HG03103 (cell line): ENCODE measurements at regions not wholly inside any gene's neighbourhood (a gene's known extent, or its start where the extent isn't known, plus 50 kb on each side); places are given as distances from the start of the nearest gene placed in this dataset.

Source experiments
- ATAC-seq: cut with Tn5 transposase; IDR thresholded peaks from one replicate; pipeline ENCODE4 v1.9.1; 2021; ENCODE audit warnings: low read depth; ENCODE audit not compliant: unreplicated experiment

DNA sequence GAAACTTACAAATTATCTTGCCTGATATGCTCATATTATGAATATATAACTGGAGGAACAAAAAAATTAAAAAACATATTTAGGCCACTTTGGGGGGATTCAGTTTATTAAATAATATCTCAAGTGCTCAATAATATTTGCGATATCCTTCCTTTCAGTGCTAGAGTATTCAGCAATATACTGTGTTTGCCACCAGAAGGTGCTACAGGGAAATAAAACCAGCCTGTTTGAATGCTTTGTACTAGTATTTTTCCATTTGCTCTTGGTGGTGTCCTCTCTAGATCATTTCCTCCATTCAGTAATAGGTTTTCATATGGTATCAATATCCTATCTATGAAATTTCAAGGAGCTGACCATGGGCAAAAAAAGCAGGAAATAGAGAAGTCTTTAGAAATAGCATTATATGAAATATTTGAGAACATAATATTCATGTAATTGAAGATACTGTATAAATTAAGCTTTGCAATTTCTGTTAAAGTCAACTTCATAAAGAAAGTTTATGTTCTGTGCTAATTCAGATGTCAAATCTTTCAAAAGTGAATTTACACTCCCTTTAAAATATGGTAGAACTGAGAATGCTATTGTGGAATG, 106.2 kb upstream of the NAV3 start:
- peak; percentile 65 for ATAC-seq

- no peak for ATAC-seq
Measured at GRCh38 chr12:77723308-77723707, 107.4 kb upstream of the NAV3 start.

DNA sequence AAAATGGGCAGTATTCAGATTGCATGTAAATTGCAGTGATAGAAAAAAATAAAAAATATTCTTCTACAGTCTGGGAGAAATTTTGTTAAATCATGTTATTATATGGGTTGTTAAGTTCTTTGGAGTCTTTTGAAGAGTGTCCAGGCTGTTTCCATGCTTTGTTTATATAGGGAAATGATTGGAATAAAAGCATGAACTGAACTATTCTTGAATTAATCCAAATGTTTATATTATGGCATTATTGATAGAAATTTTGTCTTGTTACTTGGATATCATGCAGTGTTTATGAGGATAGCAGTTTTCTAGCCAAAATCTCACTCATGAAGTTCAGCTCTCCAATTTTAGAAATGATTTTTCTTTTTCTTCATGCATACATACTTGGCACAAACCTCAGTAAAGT, 108.2 kb upstream of the NAV3 start:
- ATAC-seq = no peak

DNA sequence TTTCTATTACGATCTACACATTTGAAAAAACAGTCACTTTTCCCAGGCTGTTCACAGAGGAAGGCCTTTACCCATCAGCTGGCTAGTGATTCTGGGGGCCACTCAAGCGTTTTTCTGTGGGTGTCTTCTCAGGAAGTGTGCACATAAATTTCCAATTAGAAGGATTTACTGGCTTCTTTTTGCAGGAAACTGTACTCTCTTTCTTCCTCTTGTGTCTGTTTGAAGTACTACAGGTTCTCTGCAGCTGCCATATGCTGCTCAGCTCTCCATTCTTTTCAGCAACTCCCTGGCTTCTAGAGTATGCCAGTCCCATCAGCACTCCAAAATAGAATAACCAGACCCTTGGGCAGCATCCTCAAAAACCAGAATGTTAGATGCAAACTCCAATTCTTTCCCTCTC, 110.4 kb upstream of the NAV3 start:
- ATAC-seq = no peak

DNA sequence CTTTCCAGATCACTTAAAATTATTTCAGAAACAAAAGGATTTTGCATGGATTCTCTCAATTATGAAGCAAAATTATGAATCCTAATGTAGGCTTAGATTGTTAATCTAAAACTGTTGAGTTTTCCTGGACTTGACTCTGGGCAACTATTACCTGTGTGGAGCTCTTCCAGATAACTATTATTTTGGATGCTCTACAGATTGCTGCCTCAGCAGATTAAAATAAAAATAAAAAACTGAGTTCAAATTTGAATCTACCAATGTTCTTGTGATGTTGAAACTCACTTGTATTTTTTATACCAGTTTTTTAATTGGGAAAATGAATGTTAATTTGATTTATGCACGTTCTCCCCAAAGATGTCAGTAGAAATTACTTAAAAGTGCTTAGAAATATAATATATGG, 120.5 kb upstream of the NAV3 start:
- ATAC-seq = no peak

DNA sequence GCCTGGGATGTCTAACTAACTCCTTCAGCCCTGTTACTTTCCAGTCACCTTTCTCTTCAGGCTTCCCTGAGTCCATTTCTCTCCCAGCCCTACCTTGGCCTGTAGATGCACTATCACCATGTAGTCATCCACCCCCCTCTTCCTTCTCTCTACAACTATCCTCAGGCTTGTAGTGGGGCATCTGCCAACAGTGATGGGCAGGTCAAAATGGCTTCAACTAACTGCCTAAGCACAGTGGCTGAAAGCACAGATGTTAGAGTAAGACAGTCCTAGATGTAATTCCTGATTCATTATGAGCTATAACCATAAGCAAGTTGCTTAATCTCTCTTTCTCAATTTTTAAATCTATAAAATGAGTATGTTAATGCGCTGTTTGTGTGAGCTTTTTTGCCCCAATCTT, 133.6 kb upstream of the NAV3 start:
- no peak for ATAC-seq

DNA sequence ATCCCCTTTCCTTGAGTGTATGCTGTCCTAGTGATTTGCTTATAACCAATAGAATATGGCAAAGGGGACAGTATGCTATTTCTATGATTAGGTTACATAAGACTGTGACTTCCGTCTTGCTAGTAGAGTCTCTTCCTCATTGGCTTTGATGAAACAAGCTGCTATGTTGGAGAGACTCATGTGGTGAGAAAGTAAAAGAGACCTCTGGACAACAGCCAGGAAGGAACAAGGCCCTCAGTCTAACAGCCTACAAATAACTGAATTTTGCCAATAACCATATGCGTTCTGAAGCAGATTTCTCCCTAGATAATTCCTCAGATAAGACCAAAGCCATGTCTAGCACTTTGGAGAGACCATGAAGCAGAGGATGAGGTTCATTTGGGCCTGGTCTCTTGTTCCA, 134.5 kb upstream of the NAV3 start:
- no peak for ATAC-seq

DNA sequence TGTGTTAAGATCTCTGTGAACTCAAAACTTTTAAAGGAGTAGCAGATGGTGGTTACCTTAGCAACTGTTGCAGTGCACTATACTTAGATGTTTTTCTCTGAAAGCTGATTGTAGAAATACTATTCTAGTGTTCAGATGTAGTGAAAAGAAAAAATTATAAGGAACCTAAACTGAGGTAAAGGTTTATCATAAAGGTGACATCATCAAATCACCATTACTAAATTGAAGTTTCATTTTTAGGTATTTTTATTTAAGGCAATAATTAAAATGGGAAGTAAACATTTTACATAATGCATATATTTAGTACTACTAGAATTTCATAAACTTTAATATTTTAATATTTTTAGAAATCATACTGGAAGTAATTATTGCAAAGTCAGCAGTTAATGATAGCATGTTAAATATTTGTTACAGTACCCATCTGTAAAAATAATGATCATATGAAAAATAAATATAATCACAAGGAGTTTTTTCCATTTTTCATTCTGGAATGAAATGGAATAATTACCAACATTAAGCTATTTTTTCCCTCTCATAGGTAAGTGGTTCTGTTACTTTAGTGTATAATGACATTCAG, 141.1 kb upstream of the NAV3 start:
- no peak for ATAC-seq

GRCh38 chr12:77687321-77687720, 143.4 kb upstream of the NAV3 start:
- ATAC-seq = no peak

- no peak for ATAC-seq
Measured at GRCh38 chr12:77686760-77687159, 143.9 kb upstream of the NAV3 start.

DNA sequence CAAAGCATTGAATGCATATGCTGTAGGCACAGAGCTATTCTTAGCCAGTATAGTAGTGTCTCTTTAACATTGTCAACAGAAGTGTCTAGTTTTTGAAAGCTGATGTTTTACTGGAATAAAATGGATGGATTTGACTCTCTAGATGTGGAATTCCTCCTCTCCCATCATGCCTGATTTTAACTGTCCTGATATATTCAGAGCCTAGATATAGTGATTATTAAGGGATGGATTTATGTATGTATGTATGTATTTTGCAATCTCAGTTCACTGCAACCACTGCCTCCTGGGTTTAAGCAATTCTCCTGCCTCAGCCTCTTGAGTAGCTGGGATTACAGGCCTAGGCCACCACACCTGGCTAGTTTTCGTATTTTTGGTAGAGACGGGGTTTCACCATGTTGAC, 144.8 kb upstream of the NAV3 start:
- no peak for ATAC-seq

- ATAC-seq = peak; percentile 59
Measured at GRCh38 chr12:77685112-77685511, 145.6 kb upstream of the NAV3 start.

DNA sequence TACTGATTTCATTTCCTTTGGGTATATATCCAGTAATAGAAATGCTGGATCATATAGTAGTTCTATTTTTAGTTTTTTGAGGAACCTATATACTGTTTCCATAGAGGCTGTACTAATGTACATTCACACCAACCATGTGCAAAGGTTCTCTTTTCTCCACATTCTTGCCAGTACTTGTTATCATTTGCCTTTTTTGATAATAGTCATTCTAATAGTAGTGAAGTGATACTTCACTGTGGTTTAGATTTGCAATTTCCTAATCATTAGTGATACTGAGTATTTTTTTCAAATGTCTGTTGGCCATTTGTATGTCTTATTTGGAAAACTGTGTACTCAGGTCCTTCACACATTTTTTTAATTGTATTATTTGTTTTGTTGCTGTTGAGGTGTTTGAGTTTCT, 148.2 kb upstream of the NAV3 start:
- no peak for ATAC-seq

GRCh38 chr12:77681726-77682125, 149.0 kb upstream of the NAV3 start:
- ATAC-seq = no peak

- no peak for ATAC-seq
Measured at GRCh38 chr12:77679686-77680085, 151.0 kb upstream of the NAV3 start.

DNA sequence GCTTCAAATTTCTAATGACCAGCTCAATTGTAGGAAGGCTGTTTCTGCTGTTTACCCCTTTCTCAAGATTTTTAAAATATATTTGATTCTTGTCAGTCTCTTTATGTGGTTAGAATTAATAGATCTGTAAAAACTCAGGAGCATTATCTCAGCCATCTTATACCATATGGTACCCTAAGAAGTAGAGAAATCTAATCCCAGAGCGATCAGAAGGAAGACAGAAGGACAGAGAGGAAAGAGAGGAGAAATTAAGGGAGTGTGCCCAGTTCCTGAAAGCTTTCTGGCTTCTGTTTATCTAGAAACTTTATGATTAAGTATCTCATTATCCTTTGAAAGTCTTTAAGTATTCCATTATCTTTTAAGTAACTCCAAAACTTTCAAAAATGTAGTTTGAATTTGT, 152.1 kb upstream of the NAV3 start:
- no peak for ATAC-seq

- ATAC-seq = no peak
Measured at GRCh38 chr12:77667101-77667500, 163.6 kb upstream of the NAV3 start.

DNA sequence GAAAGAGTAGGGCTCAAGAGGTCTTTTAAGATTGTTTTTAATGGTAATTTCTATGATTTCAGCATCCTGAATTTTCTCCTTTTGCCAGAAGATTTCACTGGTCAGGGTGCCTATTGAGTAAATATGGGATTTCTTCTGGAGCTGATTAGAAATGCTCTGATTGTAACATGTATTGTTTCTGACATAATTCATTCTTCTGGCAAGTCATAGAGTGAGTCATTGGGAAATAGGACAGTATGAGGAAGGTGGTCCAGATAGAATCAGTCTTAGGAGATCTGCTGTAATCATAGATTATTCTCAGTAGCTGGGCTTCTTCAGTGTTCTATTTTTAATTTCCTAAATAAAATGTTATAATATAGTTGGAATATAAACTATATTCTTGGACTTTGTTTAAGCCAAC, 182.0 kb upstream of the NAV3 start:
- ATAC-seq = no peak

DNA sequence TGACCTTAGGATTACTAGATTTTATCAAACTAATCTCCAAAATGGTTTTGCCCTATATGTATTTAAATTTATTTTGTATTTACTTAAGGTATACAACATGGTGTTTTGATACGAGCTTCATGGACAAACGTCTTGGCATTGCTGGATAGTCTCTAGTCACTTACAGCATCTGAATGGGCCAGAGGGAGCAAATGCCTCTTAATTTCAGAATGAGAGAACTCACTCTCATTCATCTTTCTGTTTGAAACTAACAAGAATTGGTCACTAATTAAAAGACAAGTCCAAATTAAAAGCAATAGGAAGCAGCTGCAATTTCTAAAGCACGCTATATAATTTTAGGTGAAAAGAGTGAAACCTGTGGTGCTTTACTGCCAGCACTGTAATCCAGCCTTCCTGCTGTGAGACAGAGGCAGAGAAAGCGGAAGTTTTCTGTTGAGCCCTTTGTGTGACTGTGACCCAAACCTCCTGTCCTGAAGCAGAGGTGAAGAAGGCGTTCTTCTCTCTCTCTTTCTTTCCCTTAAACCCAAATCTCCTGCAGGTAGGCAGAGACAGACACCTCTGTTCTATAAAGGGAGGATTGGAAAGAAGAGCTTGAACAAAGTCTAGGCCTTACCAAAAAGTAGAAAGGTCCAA, 184.6 kb upstream of the NAV3 start:
- ATAC-seq = no peak

DNA sequence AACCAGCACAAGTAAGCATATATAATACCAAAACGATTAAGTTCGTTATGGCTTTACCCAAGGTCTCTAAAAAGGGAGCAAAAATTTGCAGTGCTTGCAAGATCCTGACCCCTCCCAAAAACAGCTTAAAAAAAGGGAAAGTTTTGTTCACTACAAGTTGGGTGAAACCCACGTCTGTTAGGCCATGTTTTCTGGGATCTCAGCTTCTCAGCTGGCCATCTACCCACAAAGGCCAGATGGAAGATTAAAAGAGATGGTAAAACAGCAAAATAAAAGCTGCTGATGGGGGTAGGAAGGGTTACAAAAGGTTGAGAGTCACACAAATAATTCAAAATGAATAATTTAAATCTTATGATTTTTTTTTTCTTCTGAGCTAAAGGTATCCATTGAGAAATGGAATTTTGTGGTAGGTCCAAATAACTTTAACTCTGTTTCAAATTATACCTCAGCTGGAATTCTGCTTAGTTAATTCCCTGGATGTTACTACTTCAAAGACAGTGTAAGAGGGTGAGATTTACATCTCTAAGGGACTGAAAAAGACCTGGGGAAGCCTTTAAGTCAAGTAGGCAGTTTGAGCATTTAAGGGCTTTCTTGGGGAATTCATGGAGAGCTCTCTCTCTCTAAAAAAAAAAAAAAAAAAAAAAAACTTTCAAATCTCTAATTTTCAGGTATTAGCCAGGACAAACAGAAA, 185.6 kb upstream of the NAV3 start:
- no peak for ATAC-seq

DNA sequence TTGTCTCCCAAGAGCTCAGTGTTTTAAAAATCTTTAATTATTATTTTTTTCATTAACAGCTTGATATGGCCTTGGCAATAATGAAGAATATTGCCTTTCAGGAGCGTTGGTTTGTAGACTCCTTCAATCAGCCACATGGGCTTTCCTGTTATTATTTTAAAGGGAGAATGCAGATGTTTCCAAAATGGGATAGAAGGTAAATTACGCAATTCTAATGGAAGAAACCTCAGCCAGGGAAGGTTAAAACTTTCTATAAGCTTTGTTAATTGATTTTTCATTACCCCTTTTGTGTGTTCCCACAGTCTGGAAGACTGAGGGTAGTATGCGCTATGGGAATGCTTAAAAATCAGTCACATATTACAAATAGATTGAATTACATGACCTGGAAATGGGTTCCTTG, 188.4 kb upstream of the NAV3 start:
- ATAC-seq = no peak

GRCh38 chr12:77640356-77640755, 190.3 kb upstream of the NAV3 start:
- ATAC-seq = no peak
